ENCODE measurements at regions not wholly inside any gene's neighbourhood (a gene's known extent, or its start where the extent isn't known, plus 50 kb on each side); places are given as distances from the start of the nearest gene placed in this dataset.
A peak's percentile ranks its signal among the peaks of the same experiment; 100 is the strongest.
"Not testable (repeated sequence)": the region's sequence is repeated elsewhere in the genome, so short reads cannot be mapped to it uniquely, and the experiment has no call there.

DNA sequence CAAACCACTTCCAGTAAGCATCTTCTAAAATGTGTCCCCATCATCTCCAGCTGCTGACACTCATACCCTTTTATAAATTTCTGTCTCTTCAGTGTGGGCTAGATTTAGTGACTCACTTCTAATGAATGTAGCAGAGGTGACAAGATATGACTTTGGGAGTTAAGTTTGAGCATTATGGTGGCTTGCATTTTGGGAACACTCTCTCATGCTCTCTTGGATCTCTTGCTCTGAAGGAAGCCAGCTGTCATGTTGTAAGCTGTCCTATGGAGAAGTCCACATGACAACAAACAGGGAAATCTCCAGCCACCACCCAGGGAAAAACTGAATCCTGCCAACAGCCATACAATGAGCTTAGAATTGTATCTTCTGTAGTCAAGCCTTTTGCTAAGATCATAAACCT is 691.3 kb upstream of the PCDH7 start:
- H3K36me3 ChIP-seq (ENCODE audit: low read depth): no peaks in the 10 kb centered on the region
- no peak for DNase-seq
- H3K4me3 ChIP-seq: no peak overlapping the region
- H3K9me3 ChIP-seq: peaks cover 24% of the 10 kb centered on the region
- intact Hi-C loops (cut with DNase I, micrococcal nuclease): no loop called here
- TF ChIP-seq, protein P1, sequence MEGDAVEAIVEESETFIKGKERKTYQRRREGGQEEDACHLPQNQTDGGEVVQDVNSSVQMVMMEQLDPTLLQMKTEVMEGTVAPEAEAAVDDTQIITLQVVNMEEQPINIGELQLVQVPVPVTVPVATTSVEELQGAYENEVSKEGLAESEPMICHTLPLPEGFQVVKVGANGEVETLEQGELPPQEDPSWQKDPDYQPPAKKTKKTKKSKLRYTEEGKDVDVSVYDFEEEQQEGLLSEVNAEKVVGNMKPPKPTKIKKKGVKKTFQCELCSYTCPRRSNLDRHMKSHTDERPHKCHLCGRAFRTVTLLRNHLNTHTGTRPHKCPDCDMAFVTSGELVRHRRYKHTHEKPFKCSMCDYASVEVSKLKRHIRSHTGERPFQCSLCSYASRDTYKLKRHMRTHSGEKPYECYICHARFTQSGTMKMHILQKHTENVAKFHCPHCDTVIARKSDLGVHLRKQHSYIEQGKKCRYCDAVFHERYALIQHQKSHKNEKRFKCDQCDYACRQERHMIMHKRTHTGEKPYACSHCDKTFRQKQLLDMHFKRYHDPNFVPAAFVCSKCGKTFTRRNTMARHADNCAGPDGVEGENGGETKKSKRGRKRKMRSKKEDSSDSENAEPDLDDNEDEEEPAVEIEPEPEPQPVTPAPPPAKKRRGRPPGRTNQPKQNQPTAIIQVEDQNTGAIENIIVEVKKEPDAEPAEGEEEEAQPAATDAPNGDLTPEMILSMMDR (IDR thresholded peaks at IDR 0.05): no peak
- no peaks in the 10 kb centered on the region for H3K4me1 ChIP-seq (ENCODE audit: low read depth)
- no peak for ATAC-seq

DNA sequence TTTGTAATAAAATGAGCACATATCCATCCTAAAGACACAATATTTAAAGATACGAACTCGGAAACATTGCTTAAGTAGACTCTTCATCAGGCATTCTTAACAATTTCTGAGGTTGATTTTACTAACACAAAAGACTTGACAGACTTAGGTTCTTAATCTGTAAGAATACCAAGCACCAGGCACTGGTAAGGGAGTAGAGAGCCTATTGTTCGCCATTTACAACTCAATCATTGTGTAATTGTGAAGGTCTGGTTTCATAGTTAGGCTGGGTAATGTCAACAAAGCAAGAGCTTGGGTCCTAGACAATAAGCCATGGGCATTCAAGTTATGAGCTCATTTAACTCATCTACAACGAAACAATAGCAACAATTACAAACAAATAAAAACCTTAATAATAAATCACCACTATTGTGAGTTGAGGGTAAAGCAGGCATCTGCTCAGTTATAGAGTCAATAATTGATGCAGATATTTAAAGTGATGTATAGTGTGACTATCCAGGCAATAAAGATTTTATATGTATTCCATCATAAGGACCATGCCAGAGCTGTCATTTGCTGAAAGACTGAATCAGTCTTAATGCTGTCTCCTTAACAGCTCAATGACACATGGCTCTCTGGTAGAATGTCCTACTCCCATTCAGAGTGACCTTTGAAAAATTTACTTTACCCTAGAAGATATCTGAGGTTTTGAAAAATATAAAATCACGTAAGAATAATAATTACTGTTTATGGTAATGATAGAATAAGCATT is 664.0 kb upstream of the PCDH7 start:
- Histone ChIP-seq H3K9me3 (peaks cover 16% of the 10 kb centered on the region), H3K36me3 (ENCODE audit: low read depth) (no peaks in the 10 kb centered on the region), H3K4me3 (no peak overlapping the region), H3K4me1 (ENCODE audit: low read depth) (no peaks in the 10 kb centered on the region)
- DNase-seq: no peak
- intact Hi-C loops (cut with DNase I, micrococcal nuclease): no loop called here
- TF ChIP-seq, protein P1 (IDR thresholded peaks at IDR 0.05): no peak
- no peak for ATAC-seq

DNA sequence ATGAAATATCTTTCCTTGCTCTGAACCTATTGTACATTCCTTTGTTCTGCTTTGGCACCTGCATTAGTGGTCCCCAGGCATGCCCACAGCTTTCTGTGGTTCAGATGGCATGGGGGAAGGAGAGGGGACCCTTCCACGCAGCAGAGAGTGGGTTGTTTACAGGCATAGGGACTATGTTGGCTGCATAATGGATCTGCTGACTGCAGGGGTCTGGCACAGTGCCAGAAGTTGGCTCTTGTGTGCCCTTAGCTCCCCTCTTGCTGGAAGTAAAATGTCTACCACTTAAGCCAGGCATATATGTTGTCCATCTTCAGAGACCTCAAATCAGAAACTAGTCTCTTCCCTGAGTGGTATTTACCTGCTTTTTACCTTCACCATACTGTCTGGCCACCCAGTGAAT is 651.9 kb upstream of the PCDH7 start:
- intact Hi-C loops (cut with DNase I, micrococcal nuclease): no loop called here
- DNase-seq: no peak
- Histone ChIP-seq H3K9me3 (peaks cover 18% of the 10 kb centered on the region), H3K36me3 (ENCODE audit: low read depth) (no peaks in the 10 kb centered on the region), H3K4me3 (no peak overlapping the region), H3K4me1 (ENCODE audit: low read depth) (no peaks in the 10 kb centered on the region)
- TF ChIP-seq, protein P1 (IDR thresholded peaks at IDR 0.05): no peak
- ATAC-seq: no peak

DNA sequence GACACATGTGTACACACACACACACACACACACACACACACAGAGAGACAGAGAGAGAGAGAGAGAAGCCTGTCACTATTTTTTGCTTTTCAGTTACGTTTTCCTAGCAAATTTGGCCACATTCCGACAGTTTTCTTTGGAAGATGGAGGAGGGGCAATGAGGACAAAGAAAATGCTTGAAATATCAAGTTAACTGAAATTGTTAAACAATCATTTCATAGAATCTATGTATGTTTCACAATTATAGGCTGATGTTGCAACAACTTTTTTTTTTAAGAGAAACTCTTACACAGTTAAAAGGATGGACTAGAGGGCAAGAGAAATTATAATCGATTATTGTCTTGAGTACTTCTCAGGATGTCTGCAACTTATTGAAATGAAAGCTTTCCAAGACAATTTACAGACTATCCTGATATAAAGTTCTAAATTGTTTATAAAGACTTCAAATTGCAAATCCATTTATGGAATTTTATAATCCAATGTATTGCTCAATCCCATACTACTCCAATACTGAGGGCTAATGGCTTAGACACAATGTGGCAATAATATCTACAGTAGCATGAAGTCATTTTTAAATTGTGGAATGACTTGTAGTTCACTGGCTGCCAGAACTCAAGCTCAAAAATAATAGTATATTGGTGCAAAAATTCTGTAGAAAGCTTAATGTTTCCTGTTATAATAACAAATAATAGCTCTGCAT is 647.0 kb upstream of the PCDH7 start:
- Histone ChIP-seq H3K4me1 (ENCODE audit: low read depth) (no peaks in the 10 kb centered on the region), H3K36me3 (ENCODE audit: low read depth) (no peaks in the 10 kb centered on the region), H3K4me3 (no peak overlapping the region), H3K9me3 (peaks cover 38% of the 10 kb centered on the region)
- DNase-seq (no peak), ATAC-seq (no peak)
- intact Hi-C loops (cut with DNase I, micrococcal nuclease): no loop called here
- TF ChIP-seq, protein P1 (IDR thresholded peaks at IDR 0.05): no peak

DNA sequence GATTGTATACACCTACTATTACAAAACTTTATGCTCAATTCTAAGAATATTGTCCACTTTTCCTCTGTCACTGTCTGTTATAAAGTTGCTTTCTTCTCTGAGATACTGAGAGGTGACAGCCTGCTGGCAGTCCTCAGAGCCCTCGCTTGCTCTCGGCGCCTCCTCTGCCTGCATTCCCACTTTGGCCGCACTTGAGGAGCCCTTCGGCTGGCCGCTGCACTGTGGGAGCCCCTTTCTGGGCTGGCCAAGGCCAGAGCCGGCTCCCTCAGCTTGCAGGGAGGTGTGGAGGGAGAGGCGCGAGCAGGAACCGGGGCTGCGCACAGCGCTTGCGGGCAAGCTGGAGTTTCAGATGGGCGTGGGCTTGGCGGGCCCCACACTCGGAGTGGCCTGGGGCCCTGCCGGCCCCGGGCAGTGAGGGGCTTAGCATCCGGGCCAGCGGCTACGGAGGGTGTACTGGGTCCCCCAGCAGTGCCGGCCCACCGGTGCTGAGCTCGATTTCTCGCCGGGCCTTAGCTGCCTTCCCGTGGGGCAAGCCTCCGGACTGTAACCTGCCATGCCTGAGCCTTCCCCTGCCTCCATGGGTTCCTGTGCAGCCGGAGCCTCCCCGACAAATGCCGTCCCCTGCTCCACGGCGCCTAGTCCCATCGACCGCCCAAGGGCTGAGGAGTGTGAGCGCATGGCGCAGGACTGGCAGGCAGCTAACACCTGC is 627.6 kb upstream of the PCDH7 start:
- H3K4me1 ChIP-seq (ENCODE audit: low read depth); H3K4me3 ChIP-seq; ATAC-seq; H3K36me3 ChIP-seq (ENCODE audit: low read depth); intact Hi-C loops (cut with DNase I, micrococcal nuclease): not testable (repeated sequence)
- peaks cover 48% of the 10 kb centered on the region for H3K9me3 ChIP-seq
- DNase-seq: peak in 1 of 3 donors; percentile 39

DNA sequence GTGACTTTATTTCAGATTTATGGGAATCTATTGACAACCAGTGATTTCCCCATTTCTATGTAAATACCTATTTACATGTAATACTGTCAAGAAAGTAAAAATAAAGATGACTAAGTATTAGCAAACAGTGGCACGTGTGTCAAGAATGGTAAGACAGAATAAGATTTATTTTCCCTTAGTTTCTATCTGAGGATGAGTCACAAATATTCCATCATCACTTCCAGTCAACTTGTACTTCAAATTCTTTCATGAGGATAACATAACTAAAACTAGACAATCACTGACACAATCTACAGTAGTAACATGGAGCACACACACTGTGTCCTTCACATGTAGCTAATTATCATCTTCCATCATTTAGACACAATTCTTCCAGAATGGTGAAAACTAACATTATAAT is 625.3 kb upstream of the PCDH7 start:
- TF ChIP-seq, protein P1 (IDR thresholded peaks at IDR 0.05): no peak
- no peaks in the 10 kb centered on the region for H3K36me3 ChIP-seq (ENCODE audit: low read depth)
- peaks cover 39% of the 10 kb centered on the region for H3K9me3 ChIP-seq
- intact Hi-C loops (cut with DNase I, micrococcal nuclease): no loop called here
- no peak for DNase-seq
- ATAC-seq: no peak
- no peaks in the 10 kb centered on the region for H3K4me1 ChIP-seq (ENCODE audit: low read depth)
- H3K4me3 ChIP-seq: no peak overlapping the region
